HepG2 (cell line): ENCODE measurements at regions not wholly inside any gene's neighbourhood (a gene's known extent, or its start where the extent isn't known, plus 50 kb on each side); places are given as distances from the start of the nearest gene placed in this dataset.

ENCODE experiments used
- ATAC-seq: fragments of 200-7000 bp; cut with Tn5 transposase; 3 replicates; pipeline ENCODE4 v1.9.1; 2020; ENCODE audit warnings: mild to moderate bottlenecking, moderate library complexity
- BruUV-seq: library from RNA; stranded (reverse); fragments of 400-500 nt; replicated peaks from 2 replicates; lab custom pipeline; 2021; lab: Mats Ljungman, UMichigan
- CTCF ChIA-PET: fragments of 300-600 bp; formaldehyde crosslinking; extraction: SDS; loops from one replicate; lab custom pipeline; 2021; ENCODE audit warnings: low total read pairs, inconsistent platforms, low intra/inter-chr PET ratio; lab: Yijun Ruan, JAX
- POLR2A ChIA-PET: fragments of 350-600 bp; sonication (Branson Sonifier 250); formaldehyde crosslinking; loops from one replicate; lab custom pipeline; 2020; ENCODE audit warnings: antibody characterized with exemption, inconsistent platforms; lab: Yijun Ruan, JAX
- DNase-seq: peaks from one replicate; pipeline ENCODE4 v3.0.0-alpha.2; 2015; ENCODE audit warnings: low spot score
- FAIRE-seq: peaks from 3 replicates; lab custom pipeline; 2011; peaks lifted over from hg19 to GRCh38; lab: Jason Lieb, UNC
- H2AFZ ChIP-seq: one replicate; pipeline ENCODE4 v1.6.1; 2011; ENCODE audit warnings: low read length, inconsistent platforms
- H3K27ac ChIP-seq: fragments of 300-600 bp; 3 replicates; pipeline ENCODE4 v1.8.0; 2011; ENCODE audit warnings: mixed run types, mild to moderate bottlenecking, mixed read lengths, low read length, inconsistent platforms; ENCODE audit not compliant: insufficient read depth; ENCODE audit errors: extremely low read length
- H3K27me3 ChIP-seq, 2 experiments: fragments of 200-600 bp in 1 of 2; 2 replicates in 1 of 2; 3 replicates in 1 of 2; pipeline versions ENCODE4 v1.6.0 to v1.8.0; 2011; ENCODE audit warnings: low read length in 2 of 2, mild to moderate bottlenecking in 2 of 2, moderate library complexity in 2 of 2, inconsistent platforms in 1 of 2; ENCODE audit not compliant: insufficient read depth in 2 of 2, control insufficient read depth in 1 of 2
- H3K36me3 ChIP-seq, 2 experiments: fragments of 200-600 bp in 1 of 2; replicated peaks in 1 of 2; 2 replicates in 1 of 2; 3 replicates in 1 of 2; pipeline versions ENCODE4 v1.5.1 to v1.8.0; 2011; ENCODE audit warnings: low read length in 2 of 2, inconsistent platforms in 1 of 2; ENCODE audit not compliant: insufficient read depth in 2 of 2, control insufficient read depth in 1 of 2
- H3K4me1 ChIP-seq: 2 replicates; pipeline ENCODE4 v1.5.1; 2012; ENCODE audit warnings: low read length, inconsistent platforms; ENCODE audit not compliant: insufficient read depth
- H3K4me2 ChIP-seq: 2 replicates; pipeline ENCODE4 v1.6.0; 2011; ENCODE audit warnings: low read depth, low read length, inconsistent platforms
- H3K4me3 ChIP-seq, 3 experiments: fragments of 200-600 bp in 1 of 3; sonication (generic), shearing (Covaris generic) in 1 of 3; replicated peaks in 1 of 3; 2 replicates each; pipeline ENCODE4 v1.5.1; 2011 to 2016; ENCODE audit warnings: low read length in 3 of 3, inconsistent platforms in 2 of 3, low read depth in 2 of 3, mild to moderate bottlenecking in 2 of 3, control low read depth in 1 of 3, mixed read lengths in 1 of 3; ENCODE audit not compliant: insufficient read depth in 1 of 3
- H3K79me2 ChIP-seq: one replicate; pipeline ENCODE4 v1.6.1; 2011; ENCODE audit warnings: low read length, inconsistent platforms; ENCODE audit not compliant: insufficient read depth
- H3K9ac ChIP-seq: 2 replicates; pipeline ENCODE4 v1.6.0; 2011; ENCODE audit warnings: mild to moderate bottlenecking, low read depth, low read length, inconsistent platforms; ENCODE audit not compliant: insufficient read depth
- H3K9me3 ChIP-seq: 2 replicates; pipeline ENCODE4 v1.5.1; 2012; ENCODE audit warnings: mild to moderate bottlenecking, low read length
- H4K20me1 ChIP-seq: 2 replicates; pipeline ENCODE4 v1.6.0; 2011; ENCODE audit warnings: inconsistent platforms, mild to moderate bottlenecking, low read length, moderate library complexity; ENCODE audit not compliant: insufficient read depth
- HMG20B ChIP-seq: conservative IDR thresholded peaks from 2 replicates; pipeline ENCODE4 v1.6.1; 2016; ENCODE audit warnings: missing genetic modification reagents, missing compliant biosample characterization
- KDM4B ChIP-seq: sonication (generic); formaldehyde crosslinking; IDR thresholded peaks from 2 replicates; pipeline ENCODE4 v1.4.0; 2020; ENCODE audit warnings: missing genetic modification reagents
- LBX2 ChIP-seq: sonication (generic); formaldehyde crosslinking; IDR thresholded peaks from 2 replicates; pipeline ENCODE4 v1.5.0; 2020; ENCODE audit warnings: missing genetic modification reagents, mild to moderate bottlenecking, borderline replicate concordance
- MAFF ChIP-seq: IDR thresholded peaks from 2 replicates; pipeline ENCODE4 v1.6.1; 2011; ENCODE audit warnings: low read depth, low read length, improper control_type of control experiment
- MED13 ChIP-seq: sonication (generic); formaldehyde crosslinking; IDR thresholded peaks from 2 replicates; pipeline ENCODE4 v1.5.0; 2020; ENCODE audit warnings: missing genetic modification reagents
- POLR2AphosphoS5 ChIP-seq: IDR thresholded peaks from 2 replicates; pipeline ENCODE4 v1.6.1; 2012; ENCODE audit warnings: low read depth, low read length
- SIN3B ChIP-seq: fragments of 150-350 bp; IDR thresholded peaks from 2 replicates; pipeline ENCODE4 v1.6.1; 2014; ENCODE audit warnings: low read length
- SMC3 ChIP-seq: IDR thresholded peaks from 2 replicates; pipeline ENCODE4 v1.6.1; 2011; ENCODE audit warnings: low read length, improper control_type of control experiment
- ZNF879 ChIP-seq: sonication (generic); formaldehyde crosslinking; IDR thresholded peaks from 2 replicates; pipeline ENCODE4 v1.8.1; 2023; ENCODE audit warnings: missing genetic modification reagents
- WGBS: methylation state at CpG from one replicate; pipeline ENCODE4 v1.1.6; 2017; ENCODE audit warnings: low lambda C conversion rate; 5-methylcytosine and 5-hydroxymethylcytosine counted together
- in situ Hi-C: cut with HindIII; loops from 2 replicates; pipeline ENCODE4 v1.10.0; 2017; ENCODE audit warnings: low pct_unique_long_range_greater_than_20kb; ENCODE audit not compliant: extremely low pct_ligation_motif_present
- intact Hi-C: fragments of 100-400 bp; cut with micrococcal nuclease; formaldehyde crosslinking; loops from one replicate; pipeline ENCODE4 v1.10.0; 2022; ENCODE audit not compliant: unreplicated experiment
- TF ChIP-seq, protein P1 (sequence below): sonication (generic); formaldehyde crosslinking; IDR thresholded peaks from 2 replicates; pipeline ENCODE4 v1.5.0; 2020; ENCODE audit warnings: mild to moderate bottlenecking, missing genetic modification reagents

- in situ Hi-C loops: no loop called here
- ATAC-seq (no peak), FAIRE-seq (no peak), DNase-seq (no peak)
- Histone ChIP-seq H3K4me2 (no peak overlapping the region), H3K4me1 (no peaks in the 10 kb centered on the region), H3K4me3 (no peak overlapping the region), H4K20me1 (no peaks in the 10 kb centered on the region), H3K9ac (no peak overlapping the region), H3K27me3 (no peaks in the 10 kb centered on the region), H3K27ac (no peak overlapping the region), H2AFZ (no peak overlapping the region), H3K9me3 (no peaks in the 10 kb centered on the region), H3K79me2 (no peaks in the 10 kb centered on the region), H3K36me3 (no peaks in the 10 kb centered on the region)
- 11% methylated on average over 4 of the region's 4 CpGs for WGBS
- BruUV-seq: no TSS peak
- CTCF ChIA-PET: no interaction called here
- intact Hi-C loops: no loop called here
- TF ChIP-seq HMG20B (CRISPR knock-in tag) (no peak), SIN3B (no peak), LBX2 (CRISPR knock-in tag) (no peak), MAFF (no peak), SMC3 (no peak), MED13 (CRISPR knock-in tag) (no peak), KDM4B (no peak), ZNF879 (CRISPR knock-in tag) (no peak), POLR2AphosphoS5 (no peak)
- TF ChIP-seq, protein P1, sequence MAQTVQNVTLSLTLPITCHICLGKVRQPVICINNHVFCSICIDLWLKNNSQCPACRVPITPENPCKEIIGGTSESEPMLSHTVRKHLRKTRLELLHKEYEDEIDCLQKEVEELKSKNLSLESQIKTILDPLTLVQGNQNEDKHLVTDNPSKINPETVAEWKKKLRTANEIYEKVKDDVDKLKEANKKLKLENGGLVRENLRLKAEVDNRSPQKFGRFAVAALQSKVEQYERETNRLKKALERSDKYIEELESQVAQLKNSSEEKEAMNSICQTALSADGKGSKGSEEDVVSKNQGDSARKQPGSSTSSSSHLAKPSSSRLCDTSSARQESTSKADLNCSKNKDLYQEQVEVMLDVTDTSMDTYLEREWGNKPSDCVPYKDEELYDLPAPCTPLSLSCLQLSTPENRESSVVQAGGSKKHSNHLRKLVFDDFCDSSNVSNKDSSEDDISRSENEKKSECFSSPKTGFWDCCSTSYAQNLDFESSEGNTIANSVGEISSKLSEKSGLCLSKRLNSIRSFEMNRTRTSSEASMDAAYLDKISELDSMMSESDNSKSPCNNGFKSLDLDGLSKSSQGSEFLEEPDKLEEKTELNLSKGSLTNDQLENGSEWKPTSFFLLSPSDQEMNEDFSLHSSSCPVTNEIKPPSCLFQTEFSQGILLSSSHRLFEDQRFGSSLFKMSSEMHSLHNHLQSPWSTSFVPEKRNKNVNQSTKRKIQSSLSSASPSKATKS (CRISPR knock-in tag): no peak
- POLR2A ChIA-PET: no interaction called here
These were observed 377.1 kb upstream of the FAR2 start for GRCh38 chr12:28771968-28772367.
